ENCODE measurements at regions not wholly inside any gene's neighbourhood (a gene's known extent, or its start where the extent isn't known, plus 50 kb on each side); places are given as distances from the start of the nearest gene placed in this dataset.

GRCh38 chr11:79922641-79923040 is 481.8 kb upstream of the TENM4 start:
- TF ChIP-seq CTCF (IDR thresholded peaks at IDR 0.05) (no peak), EP300 (IDR thresholded peaks at IDR 0.05) (no peak), JUNB (IDR thresholded peaks at IDR 0.05) (no peak)
